H9 (cell line): ENCODE measurements at regions not wholly inside any gene's neighbourhood (a gene's known extent, or its start where the extent isn't known, plus 50 kb on each side); places are given as distances from the start of the nearest gene placed in this dataset.

Source experiments
- DNase-seq: peaks from one replicate; pipeline ENCODE4 v3.0.0-alpha.2; 2017
- H2AFZ ChIP-seq: one replicate; pipeline ENCODE4 v1.6.1; 2013; ENCODE audit warnings: mild to moderate bottlenecking, low read length, control low read depth, moderate library complexity
- H2AK5ac ChIP-seq: 2 replicates; pipeline ENCODE4 v1.6.1; 2013; ENCODE audit warnings: low read length, control low read depth, mixed read lengths; ENCODE audit not compliant: insufficient read length
- H2BK120ac ChIP-seq: one replicate; pipeline ENCODE4 v1.6.1; 2013; ENCODE audit warnings: low read depth, mild to moderate bottlenecking, low read length, control low read depth, inconsistent platforms; ENCODE audit not compliant: poor library complexity, severe bottlenecking
- H2BK12ac ChIP-seq: 2 replicates; pipeline ENCODE4 v1.6.1; 2013; ENCODE audit warnings: low read length, control low read depth, mixed read lengths, low read depth; ENCODE audit not compliant: insufficient read length
- H2BK15ac ChIP-seq: 2 replicates; pipeline ENCODE4 v1.6.1; 2013; ENCODE audit warnings: low read depth, low read length, control low read depth
- H2BK20ac ChIP-seq: one replicate; pipeline ENCODE4 v1.6.1; 2013; ENCODE audit warnings: low read depth, mild to moderate bottlenecking, low read length, control low read depth, inconsistent platforms; ENCODE audit not compliant: poor library complexity, severe bottlenecking
- H2BK5ac ChIP-seq: 2 replicates; pipeline ENCODE4 v1.6.1; 2013; ENCODE audit warnings: low read length, control low read depth, mixed read lengths; ENCODE audit not compliant: insufficient read length
- H3K14ac ChIP-seq: 2 replicates; pipeline ENCODE4 v1.6.1; 2013; ENCODE audit warnings: low read length, control low read depth; ENCODE audit not compliant: insufficient read depth
- H3K18ac ChIP-seq: 2 replicates; pipeline ENCODE4 v1.6.1; 2013; ENCODE audit warnings: low read depth, mild to moderate bottlenecking, mixed read lengths, low read length, control low read depth; ENCODE audit not compliant: insufficient read length
- H3K23ac ChIP-seq: 2 replicates; pipeline ENCODE4 v1.6.1; 2013; ENCODE audit warnings: low read length, control low read depth, mixed read lengths, low read depth; ENCODE audit not compliant: insufficient read length
- H3K23me2 ChIP-seq: 2 replicates; pipeline ENCODE4 v1.6.1; 2013; ENCODE audit warnings: low read depth, mild to moderate bottlenecking, mixed read lengths, low read length, control low read depth; ENCODE audit not compliant: insufficient read length, poor library complexity, severe bottlenecking
- H3K27ac ChIP-seq: 2 replicates; pipeline ENCODE4 v1.5.1; 2013; ENCODE audit warnings: low read length, control low read depth, mixed read lengths, low read depth; ENCODE audit not compliant: insufficient read length
- H3K27me3 ChIP-seq: 2 replicates; pipeline ENCODE4 v1.6.1; 2013; ENCODE audit warnings: low read length, control low read depth, inconsistent platforms; ENCODE audit not compliant: insufficient read depth
- H3K4ac ChIP-seq: 2 replicates; pipeline ENCODE4 v1.6.1; 2013; ENCODE audit warnings: low read depth, mild to moderate bottlenecking, control low read depth, inconsistent platforms, low read length, moderate library complexity
- H3K4me1 ChIP-seq: 2 replicates; pipeline ENCODE4 v1.6.1; 2013; ENCODE audit warnings: low read length, control low read depth, inconsistent platforms; ENCODE audit not compliant: insufficient read depth
- H3K4me2 ChIP-seq: 2 replicates; pipeline ENCODE4 v1.6.1; 2013; ENCODE audit warnings: low read length, control low read depth, mixed read lengths; ENCODE audit not compliant: insufficient read length, insufficient read depth
- H3K56ac ChIP-seq: 2 replicates; pipeline ENCODE4 v1.6.1; 2013; ENCODE audit warnings: low read depth, mild to moderate bottlenecking, mixed read lengths, low read length, control low read depth; ENCODE audit not compliant: insufficient read length
- H3K79me1 ChIP-seq: 2 replicates; pipeline ENCODE4 v1.6.1; 2013; ENCODE audit warnings: low read depth, mild to moderate bottlenecking, moderate library complexity, low read length, control low read depth, inconsistent platforms; ENCODE audit not compliant: insufficient read depth, poor library complexity, severe bottlenecking
- H3K79me2 ChIP-seq: 2 replicates; pipeline ENCODE4 v1.6.1; 2013; ENCODE audit warnings: low read length, control low read depth, inconsistent platforms; ENCODE audit not compliant: insufficient read depth
- H3K9ac ChIP-seq: 2 replicates; pipeline ENCODE4 v1.6.1; 2013; ENCODE audit warnings: low read length, control low read depth, mixed read lengths; ENCODE audit not compliant: insufficient read length; ENCODE audit errors: extremely low read depth
- H3K9me3 ChIP-seq: one replicate; pipeline ENCODE4 v1.6.1; 2013; ENCODE audit warnings: low read depth, low read length, inconsistent platforms; ENCODE audit not compliant: control insufficient read depth
- H3T11ph ChIP-seq: one replicate; pipeline ENCODE4 v1.6.1; 2013; ENCODE audit warnings: mild to moderate bottlenecking, low read length, control low read depth, inconsistent platforms
- H4K20me1 ChIP-seq: one replicate; pipeline ENCODE4 v1.6.1; 2013; ENCODE audit not compliant: control insufficient read depth, insufficient read length, insufficient read depth
- H4K5ac ChIP-seq: 2 replicates; pipeline ENCODE4 v1.6.1; 2013; ENCODE audit warnings: low read depth, mild to moderate bottlenecking, mixed read lengths, low read length, control low read depth; ENCODE audit not compliant: insufficient read length
- H4K8ac ChIP-seq: replicated peaks from 2 replicates; pipeline ENCODE4 v1.6.1; 2013; ENCODE audit warnings: low read length, control low read depth, mixed read lengths, low read depth; ENCODE audit not compliant: insufficient read length
- H4K91ac ChIP-seq: 2 replicates; pipeline ENCODE4 v1.6.1; 2013; ENCODE audit warnings: low read depth, mild to moderate bottlenecking, moderate library complexity, mixed read lengths, low read length, control low read depth; ENCODE audit not compliant: insufficient read length
- H3K27ac Mint-ChIP-seq, 3 experiments: 2 replicates in 2 of 3; 3 replicates in 1 of 3; pipeline ENCODE4 v1.8.0; 2020 to 2021; ENCODE audit warnings: mixed read lengths in 3 of 3, mild to moderate bottlenecking in 1 of 3, moderate library complexity in 1 of 3
- H3K27me3 Mint-ChIP-seq: 2 replicates; pipeline ENCODE4 v1.8.0; 2021; ENCODE audit warnings: low read depth, mild to moderate bottlenecking, moderate library complexity, mixed read lengths
- H3K36me3 Mint-ChIP-seq, 3 experiments: 2 replicates in 2 of 3; 3 replicates in 1 of 3; pipeline ENCODE4 v1.8.0; 2020 to 2021; ENCODE audit warnings: low read depth in 3 of 3, mixed read lengths in 3 of 3; ENCODE audit not compliant: insufficient read depth in 1 of 3
- H3K4me1 Mint-ChIP-seq, 2 experiments: 2 replicates each; pipeline ENCODE4 v1.8.0; 2020; ENCODE audit warnings: mixed read lengths in 2 of 2
- H3K4me3 Mint-ChIP-seq, 2 experiments: 2 replicates in 1 of 2; 3 replicates in 1 of 2; pipeline ENCODE4 v1.8.0; 2020 to 2021; ENCODE audit warnings: mild to moderate bottlenecking in 2 of 2, mixed read lengths in 2 of 2, moderate library complexity in 1 of 2
- H3K9me3 Mint-ChIP-seq, 2 experiments: 2 replicates in 1 of 2; 3 replicates in 1 of 2; pipeline ENCODE4 v1.8.0; 2020; ENCODE audit warnings: mild to moderate bottlenecking in 2 of 2, mixed read lengths in 2 of 2, moderate library complexity in 1 of 2
- CTCF ChIP-seq: fragments of 200-600 bp; sonication (generic); conservative IDR thresholded peaks from 3 replicates; pipeline ENCODE4 v1.8.0; 2021; ENCODE audit warnings: antibody characterized with exemption, mild to moderate bottlenecking
- WGBS: extraction: QIAGEN DNeasy Blood & Tissue Kit; methylation state at CpG from one replicate; pipeline ENCODE4 v1.1.7; 2013; ENCODE audit warnings: missing lambda C conversion rate, low lambda C conversion rate, mixed read lengths; ENCODE audit not compliant: insufficient read length; ENCODE audit errors: extremely low coverage; 5-methylcytosine and 5-hydroxymethylcytosine counted together

- Histone ChIP-seq H3K27me3 (no peaks in the 10 kb centered on the region), H3K79me1 (no peaks in the 10 kb centered on the region), H2BK120ac (no peak overlapping the region), H4K91ac (no peak overlapping the region), H2BK20ac (no peak overlapping the region), H3K27ac (no peak overlapping the region), H3K4me2 (no peak overlapping the region), H3K4me1 (no peaks in the 10 kb centered on the region), H3T11ph (no peak overlapping the region), H3K9me3 (no peaks in the 10 kb centered on the region), H3K23me2 (no peaks in the 10 kb centered on the region), H2BK5ac (no peak overlapping the region), H4K20me1 (no peaks in the 10 kb centered on the region), H3K9ac (no peak overlapping the region), H2BK12ac (no peak overlapping the region), H3K4ac (no peak overlapping the region), H3K56ac (no peak overlapping the region), H2AFZ (no peak overlapping the region), H3K18ac (no peak overlapping the region), H4K8ac (no peak overlapping the region), H2BK15ac (no peak overlapping the region), H3K23ac (no peak overlapping the region), H3K79me2 (no peaks in the 10 kb centered on the region), H3K14ac (no peak overlapping the region), H2AK5ac (no peak overlapping the region), H4K5ac (no peak overlapping the region)
- peaks cover 0 to 2% of the 10 kb centered on the region in 2 experiments; a peak in 2 of 4 replicates for H3K4me1 Mint-ChIP-seq
- WGBS = no CpG with 5 or more reads among the region's 18 CpGs
- no peak for TF ChIP-seq CTCF
- H3K27ac Mint-ChIP-seq = no peak overlapping the region
- H3K36me3 Mint-ChIP-seq = no peaks in the 10 kb centered on the region; a peak in 2 of 7 replicates
- peaks cover 0 to 6% of the 10 kb centered on the region in 2 experiments; a peak in 3 of 5 replicates for H3K9me3 Mint-ChIP-seq
- peaks cover 4% of the 10 kb centered on the region for H3K27me3 Mint-ChIP-seq
- DNase-seq = no peak
- no peak overlapping the region for H3K4me3 Mint-ChIP-seq
Observed at GRCh38 chr6:169866668-169867521, 115.5 kb downstream of the ERMARD start.
